ENCODE measurements at regions not wholly inside any gene's neighbourhood (a gene's known extent, or its start where the extent isn't known, plus 50 kb on each side); places are given as distances from the start of the nearest gene placed in this dataset.

- TF ChIP-seq POLR2A (IDR thresholded peaks at IDR 0.05), result no peak
- TF ChIP-seq, protein P1, sequence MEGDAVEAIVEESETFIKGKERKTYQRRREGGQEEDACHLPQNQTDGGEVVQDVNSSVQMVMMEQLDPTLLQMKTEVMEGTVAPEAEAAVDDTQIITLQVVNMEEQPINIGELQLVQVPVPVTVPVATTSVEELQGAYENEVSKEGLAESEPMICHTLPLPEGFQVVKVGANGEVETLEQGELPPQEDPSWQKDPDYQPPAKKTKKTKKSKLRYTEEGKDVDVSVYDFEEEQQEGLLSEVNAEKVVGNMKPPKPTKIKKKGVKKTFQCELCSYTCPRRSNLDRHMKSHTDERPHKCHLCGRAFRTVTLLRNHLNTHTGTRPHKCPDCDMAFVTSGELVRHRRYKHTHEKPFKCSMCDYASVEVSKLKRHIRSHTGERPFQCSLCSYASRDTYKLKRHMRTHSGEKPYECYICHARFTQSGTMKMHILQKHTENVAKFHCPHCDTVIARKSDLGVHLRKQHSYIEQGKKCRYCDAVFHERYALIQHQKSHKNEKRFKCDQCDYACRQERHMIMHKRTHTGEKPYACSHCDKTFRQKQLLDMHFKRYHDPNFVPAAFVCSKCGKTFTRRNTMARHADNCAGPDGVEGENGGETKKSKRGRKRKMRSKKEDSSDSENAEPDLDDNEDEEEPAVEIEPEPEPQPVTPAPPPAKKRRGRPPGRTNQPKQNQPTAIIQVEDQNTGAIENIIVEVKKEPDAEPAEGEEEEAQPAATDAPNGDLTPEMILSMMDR (IDR thresholded peaks at IDR 0.05), result no peak
Observed at GRCh38 chr4:132386130-132386529, 763.0 kb upstream of the PCDH10 start.

Measured in Peyer's patch (tissue), 4 donors.